Erythroblast (primary cell): ENCODE measurements at regions not wholly inside any gene's neighbourhood (a gene's known extent, or its start where the extent isn't known, plus 50 kb on each side); places are given as distances from the start of the nearest gene placed in this dataset.

Source experiments
- GATA1 ChIP-seq: IDR thresholded peaks from 2 replicates; pipeline ENCODE4 v1.6.1; 2011; ENCODE audit warnings: low read depth, mild to moderate bottlenecking, control low read depth, low read length, moderate library complexity
- POLR2A ChIP-seq: IDR thresholded peaks from 2 replicates; pipeline ENCODE4 v1.6.1; 2011; ENCODE audit warnings: mild to moderate bottlenecking, low read length

GRCh38 chr13:44170731-44171130 lies 202.9 kb upstream of the SERP2 start:
- TF ChIP-seq POLR2A (no peak), GATA1 (no peak)
